ENCODE measurements at regions not wholly inside any gene's neighbourhood (a gene's known extent, or its start where the extent isn't known, plus 50 kb on each side); places are given as distances from the start of the nearest gene placed in this dataset.

- Histone ChIP-seq H3K27ac (ENCODE audit: low read depth in 2 of 2, low read length in 2 of 2) (no peak overlapping the region), H3K27me3 (ENCODE audit: control insufficient read depth in 2 of 2, insufficient read depth in 2 of 2, low read length in 2 of 2) (no peaks in the 10 kb centered on the region), H3K9me3 (ENCODE audit: control insufficient read depth in 2 of 2, low read length in 2 of 2) (no peaks in the 10 kb centered on the region), H3K4me3 (ENCODE audit: low read length in 2 of 2) (no peak overlapping the region), H3K9ac (ENCODE audit: low read depth in 1 of 2, low read length in 2 of 2) (no peak overlapping the region), H3K4me1 (ENCODE audit: control insufficient read depth in 2 of 2, insufficient read depth in 2 of 2, low read length in 2 of 2) (no peaks in the 10 kb centered on the region), H3K36me3 (ENCODE audit: control insufficient read depth in 2 of 2, insufficient read depth in 2 of 2, low read length in 2 of 2) (no peaks in the 10 kb centered on the region)
These were observed 558.2 kb upstream of the PIK3C3 start for GRCh38 chr18:41396861-41397260.

GRCh38 chr18:41396211-41396610 is 558.8 kb upstream of the PIK3C3 start:
- Histone ChIP-seq H3K27ac (ENCODE audit: low read depth in 2 of 2, low read length in 2 of 2) (no peak overlapping the region), H3K4me1 (ENCODE audit: control insufficient read depth in 2 of 2, insufficient read depth in 2 of 2, low read length in 2 of 2) (no peaks in the 10 kb centered on the region), H3K27me3 (ENCODE audit: control insufficient read depth in 2 of 2, insufficient read depth in 2 of 2, low read length in 2 of 2) (no peaks in the 10 kb centered on the region), H3K4me3 (ENCODE audit: low read length in 2 of 2) (no peak overlapping the region), H3K36me3 (ENCODE audit: control insufficient read depth in 2 of 2, insufficient read depth in 2 of 2, low read length in 2 of 2) (no peaks in the 10 kb centered on the region), H3K9me3 (ENCODE audit: control insufficient read depth in 2 of 2, low read length in 2 of 2) (no peaks in the 10 kb centered on the region), H3K9ac (ENCODE audit: low read depth in 1 of 2, low read length in 2 of 2) (no peak overlapping the region)

GRCh38 chr18:41395695-41396094 is 559.3 kb upstream of the PIK3C3 start:
- no peak overlapping the region for H3K4me3 ChIP-seq (ENCODE audit: low read length in 2 of 2)
- no peaks in the 10 kb centered on the region for H3K9me3 ChIP-seq (ENCODE audit: control insufficient read depth in 2 of 2, low read length in 2 of 2)
- no peak overlapping the region for H3K27ac ChIP-seq (ENCODE audit: low read depth in 2 of 2, low read length in 2 of 2)
- no peaks in the 10 kb centered on the region for H3K36me3 ChIP-seq (ENCODE audit: control insufficient read depth in 2 of 2, insufficient read depth in 2 of 2, low read length in 2 of 2)
- no peaks in the 10 kb centered on the region for H3K4me1 ChIP-seq (ENCODE audit: control insufficient read depth in 2 of 2, insufficient read depth in 2 of 2, low read length in 2 of 2)
- H3K9ac ChIP-seq (ENCODE audit: low read depth in 1 of 2, low read length in 2 of 2): no peak overlapping the region
- no peaks in the 10 kb centered on the region for H3K27me3 ChIP-seq (ENCODE audit: control insufficient read depth in 2 of 2, insufficient read depth in 2 of 2, low read length in 2 of 2)

- Histone ChIP-seq H3K36me3 (ENCODE audit: control insufficient read depth in 2 of 2, insufficient read depth in 2 of 2, low read length in 2 of 2) (no peaks in the 10 kb centered on the region), H3K9ac (ENCODE audit: low read depth in 1 of 2, low read length in 2 of 2) (no peak overlapping the region), H3K4me1 (ENCODE audit: control insufficient read depth in 2 of 2, insufficient read depth in 2 of 2, low read length in 2 of 2) (no peaks in the 10 kb centered on the region), H3K27ac (ENCODE audit: low read depth in 2 of 2, low read length in 2 of 2) (no peak overlapping the region), H3K9me3 (ENCODE audit: control insufficient read depth in 2 of 2, low read length in 2 of 2) (no peaks in the 10 kb centered on the region), H3K4me3 (ENCODE audit: low read length in 2 of 2) (no peak overlapping the region), H3K27me3 (ENCODE audit: control insufficient read depth in 2 of 2, insufficient read depth in 2 of 2, low read length in 2 of 2) (no peaks in the 10 kb centered on the region)
These were observed 563.1 kb upstream of the PIK3C3 start for GRCh38 chr18:41391616-41392595.

GRCh38 chr18:41390309-41390708 is 564.7 kb upstream of the PIK3C3 start:
- no peak overlapping the region for H3K9ac ChIP-seq (ENCODE audit: low read depth in 1 of 2, low read length in 2 of 2)
- H3K4me1 ChIP-seq (ENCODE audit: control insufficient read depth in 2 of 2, insufficient read depth in 2 of 2, low read length in 2 of 2): no peaks in the 10 kb centered on the region
- H3K27me3 ChIP-seq (ENCODE audit: control insufficient read depth in 2 of 2, insufficient read depth in 2 of 2, low read length in 2 of 2): no peaks in the 10 kb centered on the region
- H3K36me3 ChIP-seq (ENCODE audit: control insufficient read depth in 2 of 2, insufficient read depth in 2 of 2, low read length in 2 of 2): no peaks in the 10 kb centered on the region
- H3K27ac ChIP-seq (ENCODE audit: low read depth in 2 of 2, low read length in 2 of 2): no peak overlapping the region
- H3K9me3 ChIP-seq (ENCODE audit: control insufficient read depth in 2 of 2, low read length in 2 of 2): no peaks in the 10 kb centered on the region
- no peak overlapping the region for H3K4me3 ChIP-seq (ENCODE audit: low read length in 2 of 2)

GRCh38 chr18:41378598-41378997 is 576.4 kb upstream of the PIK3C3 start:
- no peak overlapping the region for H3K4me3 ChIP-seq (ENCODE audit: low read length in 2 of 2)
- no peaks in the 10 kb centered on the region for H3K4me1 ChIP-seq (ENCODE audit: control insufficient read depth in 2 of 2, insufficient read depth in 2 of 2, low read length in 2 of 2)
- no peaks in the 10 kb centered on the region for H3K9me3 ChIP-seq (ENCODE audit: control insufficient read depth in 2 of 2, low read length in 2 of 2)
- no peak overlapping the region for H3K9ac ChIP-seq (ENCODE audit: low read depth in 1 of 2, low read length in 2 of 2)
- no peaks in the 10 kb centered on the region for H3K36me3 ChIP-seq (ENCODE audit: control insufficient read depth in 2 of 2, insufficient read depth in 2 of 2, low read length in 2 of 2)
- no peak overlapping the region for H3K27ac ChIP-seq (ENCODE audit: low read depth in 2 of 2, low read length in 2 of 2)
- H3K27me3 ChIP-seq (ENCODE audit: control insufficient read depth in 2 of 2, insufficient read depth in 2 of 2, low read length in 2 of 2): no peaks in the 10 kb centered on the region

GRCh38 chr18:41373612-41374011 is 581.4 kb upstream of the PIK3C3 start:
- H3K9ac ChIP-seq (ENCODE audit: low read depth in 1 of 2, low read length in 2 of 2): no peak overlapping the region
- H3K36me3 ChIP-seq (ENCODE audit: control insufficient read depth in 2 of 2, insufficient read depth in 2 of 2, low read length in 2 of 2): no peaks in the 10 kb centered on the region
- H3K4me1 ChIP-seq (ENCODE audit: control insufficient read depth in 2 of 2, insufficient read depth in 2 of 2, low read length in 2 of 2): no peaks in the 10 kb centered on the region
- no peaks in the 10 kb centered on the region for H3K27me3 ChIP-seq (ENCODE audit: control insufficient read depth in 2 of 2, insufficient read depth in 2 of 2, low read length in 2 of 2)
- H3K9me3 ChIP-seq (ENCODE audit: control insufficient read depth in 2 of 2, low read length in 2 of 2): no peaks in the 10 kb centered on the region
- no peak overlapping the region for H3K27ac ChIP-seq (ENCODE audit: low read depth in 2 of 2, low read length in 2 of 2)
- H3K4me3 ChIP-seq (ENCODE audit: low read length in 2 of 2): no peak overlapping the region

- Histone ChIP-seq H3K9ac (ENCODE audit: low read depth in 1 of 2, low read length in 2 of 2) (no peak overlapping the region), H3K4me1 (ENCODE audit: control insufficient read depth in 2 of 2, insufficient read depth in 2 of 2, low read length in 2 of 2) (no peaks in the 10 kb centered on the region), H3K27ac (ENCODE audit: low read depth in 2 of 2, low read length in 2 of 2) (no peak overlapping the region), H3K4me3 (ENCODE audit: low read length in 2 of 2) (no peak overlapping the region), H3K9me3 (ENCODE audit: control insufficient read depth in 2 of 2, low read length in 2 of 2) (no peaks in the 10 kb centered on the region), H3K36me3 (ENCODE audit: control insufficient read depth in 2 of 2, insufficient read depth in 2 of 2, low read length in 2 of 2) (no peaks in the 10 kb centered on the region), H3K27me3 (ENCODE audit: control insufficient read depth in 2 of 2, insufficient read depth in 2 of 2, low read length in 2 of 2) (no peaks in the 10 kb centered on the region)
These were observed 582.9 kb upstream of the PIK3C3 start for GRCh38 chr18:41372046-41372665.

- no peak overlapping the region for H3K27ac ChIP-seq (ENCODE audit: low read depth in 2 of 2, low read length in 2 of 2)
These were observed 583.6 kb upstream of the PIK3C3 start for GRCh38 chr18:41371156-41372045.

GRCh38 chr18:41370740-41371139 is 584.3 kb upstream of the PIK3C3 start:
- H3K27me3 ChIP-seq (ENCODE audit: control insufficient read depth in 2 of 2, insufficient read depth in 2 of 2, low read length in 2 of 2): no peaks in the 10 kb centered on the region
- no peaks in the 10 kb centered on the region for H3K36me3 ChIP-seq (ENCODE audit: control insufficient read depth in 2 of 2, insufficient read depth in 2 of 2, low read length in 2 of 2)
- H3K27ac ChIP-seq (ENCODE audit: low read depth in 2 of 2, low read length in 2 of 2): no peak overlapping the region
- H3K9ac ChIP-seq (ENCODE audit: low read depth in 1 of 2, low read length in 2 of 2): no peak overlapping the region
- H3K4me3 ChIP-seq (ENCODE audit: low read length in 2 of 2): no peak overlapping the region
- H3K9me3 ChIP-seq (ENCODE audit: control insufficient read depth in 2 of 2, low read length in 2 of 2): no peaks in the 10 kb centered on the region
- H3K4me1 ChIP-seq (ENCODE audit: control insufficient read depth in 2 of 2, insufficient read depth in 2 of 2, low read length in 2 of 2): no peaks in the 10 kb centered on the region

More at GRCh38 chr18:41371156-41372045, 583.6 kb upstream of the PIK3C3 start:
- Histone ChIP-seq H3K4me3 (ENCODE audit: low read length in 2 of 2) (no peak overlapping the region), H3K9ac (ENCODE audit: low read depth in 1 of 2, low read length in 2 of 2) (no peak overlapping the region), H3K4me1 (ENCODE audit: control insufficient read depth in 2 of 2, insufficient read depth in 2 of 2, low read length in 2 of 2) (no peaks in the 10 kb centered on the region), H3K36me3 (ENCODE audit: control insufficient read depth in 2 of 2, insufficient read depth in 2 of 2, low read length in 2 of 2) (no peaks in the 10 kb centered on the region), H3K9me3 (ENCODE audit: control insufficient read depth in 2 of 2, low read length in 2 of 2) (no peaks in the 10 kb centered on the region), H3K27me3 (ENCODE audit: control insufficient read depth in 2 of 2, insufficient read depth in 2 of 2, low read length in 2 of 2) (no peaks in the 10 kb centered on the region)
